D721Med (cell line): ENCODE measurements at regions not wholly inside any gene's neighbourhood (a gene's known extent, or its start where the extent isn't known, plus 50 kb on each side); places are given as distances from the start of the nearest gene placed in this dataset.

Source experiments
- DNase-seq: peaks from one replicate; pipeline ENCODE4 v3.0.0; 2011; ENCODE audit warnings: low spot score; ENCODE audit not compliant: insufficient read length
- FAIRE-seq: peaks from 2 replicates; lab custom pipeline; 2011; peaks lifted over from hg19 to GRCh38; lab: Jason Lieb, UNC
- TF ChIP-seq, protein P1 (sequence below): IDR thresholded peaks from 2 replicates; pipeline ENCODE4 v1.5.1; 2012; ENCODE audit warnings: mild to moderate bottlenecking, control low read depth; ENCODE audit not compliant: insufficient read depth; ENCODE audit errors: missing control alignments

GRCh38 chr17:5943232-5943631 is 126.9 kb upstream of the WSCD1 start:
- no peak for DNase-seq
- no peak for FAIRE-seq

GRCh38 chr17:5943982-5944381 is 126.2 kb upstream of the WSCD1 start:
- DNase-seq (no peak), FAIRE-seq (no peak)
- TF ChIP-seq, protein P1, sequence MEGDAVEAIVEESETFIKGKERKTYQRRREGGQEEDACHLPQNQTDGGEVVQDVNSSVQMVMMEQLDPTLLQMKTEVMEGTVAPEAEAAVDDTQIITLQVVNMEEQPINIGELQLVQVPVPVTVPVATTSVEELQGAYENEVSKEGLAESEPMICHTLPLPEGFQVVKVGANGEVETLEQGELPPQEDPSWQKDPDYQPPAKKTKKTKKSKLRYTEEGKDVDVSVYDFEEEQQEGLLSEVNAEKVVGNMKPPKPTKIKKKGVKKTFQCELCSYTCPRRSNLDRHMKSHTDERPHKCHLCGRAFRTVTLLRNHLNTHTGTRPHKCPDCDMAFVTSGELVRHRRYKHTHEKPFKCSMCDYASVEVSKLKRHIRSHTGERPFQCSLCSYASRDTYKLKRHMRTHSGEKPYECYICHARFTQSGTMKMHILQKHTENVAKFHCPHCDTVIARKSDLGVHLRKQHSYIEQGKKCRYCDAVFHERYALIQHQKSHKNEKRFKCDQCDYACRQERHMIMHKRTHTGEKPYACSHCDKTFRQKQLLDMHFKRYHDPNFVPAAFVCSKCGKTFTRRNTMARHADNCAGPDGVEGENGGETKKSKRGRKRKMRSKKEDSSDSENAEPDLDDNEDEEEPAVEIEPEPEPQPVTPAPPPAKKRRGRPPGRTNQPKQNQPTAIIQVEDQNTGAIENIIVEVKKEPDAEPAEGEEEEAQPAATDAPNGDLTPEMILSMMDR, result no peak

More at GRCh38 chr17:5943232-5943631, 126.9 kb upstream of the WSCD1 start:
- TF ChIP-seq, protein P1, result no peak

DNA sequence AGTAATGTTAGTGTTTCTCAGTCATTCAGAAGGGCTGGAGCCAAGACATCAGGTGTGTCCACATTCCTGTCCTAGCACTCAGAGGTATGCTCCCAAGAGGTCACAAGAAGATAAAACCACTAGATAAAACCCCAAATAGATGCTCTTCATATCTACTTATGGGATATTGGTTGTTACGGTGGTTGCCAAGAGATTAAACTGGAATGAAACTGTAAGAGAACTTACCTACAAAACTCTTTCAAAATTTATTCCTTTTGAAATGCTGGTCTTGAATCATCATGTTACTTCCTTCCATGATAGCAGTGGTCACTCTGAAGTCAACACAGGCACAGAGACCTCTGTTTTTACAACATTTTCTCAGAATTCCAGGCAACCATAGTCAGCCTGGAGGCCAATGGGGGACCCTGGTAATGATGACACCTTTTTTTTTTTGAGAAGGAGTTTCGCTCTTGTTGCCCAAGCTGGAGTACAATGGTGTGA is 122.4 kb upstream of the WSCD1 start:
- DNase-seq, result no peak
- TF ChIP-seq, protein P1, result no peak
- FAIRE-seq, result no peak

- TF ChIP-seq, protein P1, result no peak
- no peak for FAIRE-seq
- DNase-seq, result no peak
Observed at GRCh38 chr17:5948811-5949210, 121.4 kb upstream of the WSCD1 start.

- TF ChIP-seq, protein P1, result no peak
- no peak for FAIRE-seq
- no peak for DNase-seq
Observed at GRCh38 chr17:5950878-5951277, 119.3 kb upstream of the WSCD1 start.

GRCh38 chr17:5951912-5952311 is 118.3 kb upstream of the WSCD1 start:
- DNase-seq (no peak), FAIRE-seq (no peak)
- TF ChIP-seq, protein P1, result no peak

DNA sequence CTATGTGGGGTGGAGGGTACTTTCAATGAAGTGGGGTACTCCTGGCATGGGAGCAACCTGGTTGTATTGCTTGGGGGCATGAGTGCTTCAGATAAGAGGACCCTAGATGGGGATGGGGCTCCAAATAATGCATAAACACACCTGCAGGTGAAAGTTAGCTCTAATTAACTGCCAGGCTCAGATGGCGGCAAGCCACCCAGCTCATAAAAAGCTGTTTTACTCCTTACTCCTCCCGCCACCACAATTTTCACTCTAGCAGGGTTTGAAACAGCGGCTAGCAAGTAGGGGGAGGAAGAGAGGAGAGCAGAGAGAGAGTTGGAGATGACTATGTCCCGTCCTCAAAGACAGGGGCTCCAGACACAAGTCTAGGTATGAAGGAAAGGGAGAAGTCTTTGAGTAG is 117.7 kb upstream of the WSCD1 start:
- FAIRE-seq, result no peak
- TF ChIP-seq, protein P1, result no peak
- no peak for DNase-seq
